ENCODE measurements at regions not wholly inside any gene's neighbourhood (a gene's known extent, or its start where the extent isn't known, plus 50 kb on each side); places are given as distances from the start of the nearest gene placed in this dataset.

DNA sequence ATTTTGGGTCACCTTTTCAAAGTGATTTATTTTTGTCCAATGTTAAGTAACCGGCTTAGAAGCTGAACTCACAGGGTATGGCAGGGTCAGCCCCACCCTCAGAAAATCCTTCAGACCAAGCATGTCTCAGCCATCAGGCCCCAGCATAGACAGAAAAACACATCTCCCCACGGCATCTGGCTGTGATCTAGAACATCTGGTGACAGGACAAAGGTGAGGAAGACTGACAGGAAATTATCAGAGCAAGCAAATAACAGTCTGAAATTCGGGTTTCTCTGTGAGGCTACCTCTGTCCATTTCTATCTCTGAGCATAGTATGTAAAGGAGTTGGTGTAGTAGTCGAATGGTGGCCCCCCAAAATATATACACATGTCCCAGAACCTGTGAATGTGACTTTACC is 177.0 kb upstream of the C1GALT1 start:
- TF ChIP-seq CTCF (conservative IDR thresholded peaks at IDR 0.05; ENCODE audit: low read depth, low read length) = no peak
- no peak for TF ChIP-seq EZH2 (IDR thresholded peaks at IDR 0.05; ENCODE audit: borderline replicate concordance, low read depth, low read length, poor library complexity, severe bottlenecking)
